ENCODE measurements at regions not wholly inside any gene's neighbourhood (a gene's known extent, or its start where the extent isn't known, plus 50 kb on each side); places are given as distances from the start of the nearest gene placed in this dataset.
A peak's percentile ranks its signal among the peaks of the same experiment; 100 is the strongest.
"Not testable (repeated sequence)": the region's sequence is repeated elsewhere in the genome, so short reads cannot be mapped to it uniquely, and the experiment has no call there.

DNA sequence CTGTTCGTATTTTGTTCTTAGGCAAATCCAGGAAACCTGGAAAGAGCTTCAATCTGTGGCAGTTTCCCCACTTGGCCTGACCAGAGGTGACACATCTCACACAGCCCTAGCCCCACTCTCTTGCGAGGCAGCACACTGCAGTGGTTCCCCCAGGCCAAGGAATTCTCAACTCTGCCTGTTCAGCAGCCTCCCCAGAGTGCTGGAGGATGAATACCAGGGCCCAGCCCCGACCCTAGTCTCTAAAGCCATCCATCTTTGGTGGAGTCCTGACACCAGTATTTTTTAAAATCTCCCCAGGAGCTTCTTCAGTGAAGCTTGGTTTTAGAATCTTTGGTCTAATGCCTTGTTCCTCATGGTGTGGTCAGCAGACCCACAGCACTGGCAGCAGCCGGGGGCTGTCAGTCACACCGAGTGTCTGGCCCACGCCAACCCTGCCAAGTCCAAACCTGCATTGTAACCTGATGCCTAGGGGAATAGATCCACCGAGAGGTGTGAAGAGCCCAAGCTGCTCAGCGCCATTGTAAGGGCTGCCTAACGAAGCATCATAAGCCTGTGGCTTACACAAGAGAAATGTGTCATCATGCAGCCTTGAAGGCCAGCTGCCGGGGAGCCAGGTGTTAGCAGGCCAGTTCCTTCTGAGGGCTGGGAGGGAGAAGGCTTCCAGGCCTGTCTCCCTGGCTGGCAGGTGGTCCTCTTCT is 428.7 kb upstream of the ID2 start:
- DNase-seq: no peak

DNA sequence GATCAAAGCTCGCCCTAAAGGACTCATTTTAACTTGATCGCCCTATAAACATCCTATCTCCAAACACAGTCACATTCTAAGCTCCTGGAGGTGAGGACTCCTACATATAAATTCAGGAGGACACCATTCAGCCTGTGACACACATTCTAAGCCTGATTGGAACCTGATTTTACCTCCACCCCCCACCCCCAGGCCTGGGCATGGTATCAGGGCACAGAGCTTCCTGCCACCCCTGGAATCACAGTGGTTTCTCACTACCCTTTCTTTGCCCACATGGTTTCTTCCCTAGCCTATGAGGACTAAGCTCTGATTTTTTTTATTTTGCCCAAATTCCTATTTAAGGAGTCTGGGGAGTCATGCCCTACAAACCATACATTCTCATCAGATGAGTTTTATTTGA is 428.1 kb upstream of the ID2 start:
- DNase-seq: no peak

DNA sequence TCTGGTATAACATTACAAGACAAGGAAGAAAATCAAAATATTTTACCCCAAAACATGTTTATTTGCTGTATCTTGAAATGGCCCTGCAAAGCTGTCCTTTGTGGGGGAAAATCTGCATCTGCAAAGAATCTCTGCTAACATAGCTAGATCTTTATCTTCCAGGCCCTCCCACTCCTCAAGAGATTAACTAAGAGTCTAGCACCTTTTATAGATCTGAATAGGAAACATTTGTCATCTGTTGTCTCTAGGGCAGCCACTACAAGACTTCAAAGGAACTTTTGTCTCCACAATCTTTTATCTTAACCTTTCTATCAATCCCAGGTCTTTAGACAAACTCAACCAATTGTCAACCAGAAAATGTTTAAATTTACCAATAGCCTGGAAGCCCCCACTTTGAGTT is 427.6 kb upstream of the ID2 start:
- not testable (repeated sequence) for DNase-seq

DNA sequence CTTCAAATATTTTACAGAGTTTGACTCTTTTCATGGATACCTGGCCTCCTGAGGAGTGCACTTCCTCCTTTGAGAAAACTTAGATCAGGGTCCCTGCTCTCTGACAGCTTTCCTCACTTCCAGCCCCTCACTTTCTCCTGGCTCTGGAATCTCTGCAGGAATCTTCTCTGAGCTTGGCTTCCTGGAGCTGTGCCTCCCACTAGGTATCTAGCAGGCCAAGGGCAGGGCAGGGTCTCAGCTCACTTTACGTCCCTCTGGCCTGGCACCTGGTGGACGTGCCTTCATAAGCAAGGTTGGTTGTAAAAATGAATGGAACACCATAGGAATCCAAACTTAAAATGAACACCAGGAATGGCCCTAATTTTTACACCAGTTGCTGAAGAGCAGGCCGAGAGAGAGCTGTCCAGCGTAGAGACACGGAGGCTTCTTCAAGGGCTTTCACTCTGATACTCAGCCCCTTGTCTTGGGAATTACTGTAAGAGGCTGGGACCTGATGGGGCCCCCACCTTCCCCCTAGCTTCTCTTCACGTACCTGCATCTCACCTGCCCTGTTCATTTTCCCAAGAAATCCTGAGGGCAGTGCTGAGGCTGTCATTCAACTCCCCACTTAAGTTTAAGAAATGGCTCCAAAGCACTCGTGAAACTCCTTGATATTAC is 426.9 kb upstream of the ID2 start:
- no peak for DNase-seq

DNA sequence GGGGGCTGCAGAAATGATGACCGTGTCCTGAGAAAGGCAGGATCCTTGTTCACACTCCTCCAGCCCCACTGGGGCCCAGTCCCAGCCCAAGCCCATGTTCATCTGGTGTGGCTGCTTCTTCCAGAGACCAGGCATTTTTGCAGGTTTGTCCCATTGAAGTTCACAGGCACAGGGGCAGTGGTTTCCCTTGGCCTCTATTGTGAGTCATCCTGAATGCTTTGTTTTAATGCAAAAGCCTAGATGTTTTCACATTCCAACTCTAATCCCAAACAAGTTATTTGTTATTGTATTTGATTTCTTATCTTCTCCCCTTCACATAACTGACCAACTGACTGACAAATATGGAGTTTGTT is 426.4 kb upstream of the ID2 start:
- no peak for DNase-seq

DNA sequence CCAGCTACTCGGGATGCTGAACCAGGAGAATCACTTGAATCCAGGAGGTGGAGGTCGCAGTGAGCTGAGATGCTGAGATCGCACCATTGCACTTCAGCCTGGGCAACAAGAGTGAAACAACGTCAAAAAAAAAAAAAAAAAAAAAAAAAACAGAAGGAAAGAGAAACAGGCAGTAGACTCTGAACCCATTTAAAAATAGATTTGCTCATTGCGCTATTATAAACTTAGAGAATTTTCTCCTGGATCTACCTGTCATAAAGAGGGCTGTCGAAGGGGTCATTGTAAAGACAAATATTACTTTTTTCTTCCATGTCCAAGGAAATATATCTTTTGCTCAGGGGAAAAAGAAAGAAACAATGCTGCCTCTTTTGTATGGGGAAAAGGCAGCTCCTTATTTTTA is 425.0 kb upstream of the ID2 start:
- no peak for DNase-seq

DNA sequence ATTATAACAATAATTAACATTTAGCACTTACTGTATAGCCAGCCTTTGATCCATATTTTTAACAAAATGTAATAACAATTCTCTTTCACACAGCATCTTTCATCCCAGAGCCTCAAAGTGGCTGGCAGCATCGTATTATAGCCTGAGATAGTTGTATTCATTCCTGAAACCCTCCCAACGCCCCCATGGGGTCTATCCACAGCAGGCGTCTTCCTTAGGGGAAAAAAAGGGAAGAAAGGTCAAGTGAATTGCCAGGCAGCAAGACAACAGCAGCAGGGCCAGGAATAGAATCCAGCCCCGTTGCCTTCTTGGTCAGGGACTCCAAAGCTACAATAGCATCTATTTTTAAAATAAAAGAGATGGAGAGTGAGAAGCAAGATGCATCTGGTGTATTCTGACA is 424.4 kb upstream of the ID2 start:
- DNase-seq: peak; percentile 29 to 40

DNA sequence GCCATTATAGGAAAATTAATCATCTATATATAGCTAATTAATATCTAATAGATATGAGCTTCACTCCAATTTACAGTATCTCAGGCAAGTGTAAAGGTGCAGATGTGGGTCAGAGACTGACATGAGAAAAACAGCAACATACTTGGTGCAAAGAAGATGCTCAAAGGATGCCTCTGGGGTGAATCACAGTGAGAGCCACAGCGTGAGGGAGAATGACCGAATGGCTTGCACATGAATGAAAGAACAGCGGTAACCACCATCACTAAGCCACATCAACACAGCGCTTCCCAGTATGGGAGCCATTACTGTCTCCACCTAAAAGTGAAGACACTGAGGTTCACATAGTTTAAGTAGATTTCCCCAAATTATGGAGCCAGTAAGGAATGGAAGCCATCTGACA is 423.4 kb upstream of the ID2 start:
- DNase-seq: no peak

DNA sequence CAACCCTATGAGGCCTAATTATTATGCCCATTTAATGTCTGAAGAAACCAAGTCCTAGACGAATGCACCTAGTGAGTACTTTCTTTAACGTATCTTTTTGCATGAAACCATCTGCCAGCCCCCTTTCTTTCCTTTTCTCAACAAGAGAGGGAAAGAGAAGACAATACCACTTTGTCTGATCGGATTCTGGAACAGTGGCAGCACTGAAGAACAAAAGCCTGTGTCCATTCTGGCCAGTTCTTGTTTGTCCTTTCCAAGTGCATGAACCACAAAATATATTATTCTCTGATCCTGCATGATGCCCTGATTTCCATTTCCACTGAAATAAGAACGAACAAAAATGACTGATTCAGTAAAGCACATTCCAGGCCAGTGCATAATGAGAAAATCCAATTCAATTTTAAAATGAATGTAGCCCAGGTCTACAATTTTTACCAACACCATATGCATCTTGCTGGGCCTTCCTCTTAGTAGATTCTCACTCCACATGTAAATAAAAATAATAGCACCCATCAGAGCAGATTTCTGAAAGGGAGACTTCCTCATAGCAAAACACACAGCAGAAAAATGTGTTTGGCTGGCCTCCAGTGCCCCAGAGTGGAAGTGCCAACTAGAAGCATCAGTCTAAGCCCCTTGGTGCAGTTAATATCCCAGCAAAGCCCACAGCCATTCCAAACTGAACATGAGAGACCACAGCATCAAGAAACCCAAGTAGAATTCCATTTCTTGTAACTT is 422.6 kb upstream of the ID2 start:
- no peak for DNase-seq

DNA sequence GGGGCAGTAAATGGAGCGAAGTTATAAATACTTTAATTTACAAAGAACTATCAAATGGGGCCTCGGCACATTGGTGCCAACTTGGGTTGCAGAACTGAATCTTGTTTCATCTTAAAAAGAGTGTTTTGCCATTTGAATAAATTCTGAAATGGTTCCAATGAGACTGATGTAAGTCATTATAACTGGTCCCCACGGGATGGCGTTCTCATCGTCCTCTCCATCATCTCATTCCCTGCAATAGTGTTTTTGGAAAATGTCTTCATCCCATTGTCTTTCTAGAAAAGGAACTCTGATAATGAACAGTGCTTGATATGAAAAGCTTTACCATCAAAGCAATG is 422.0 kb upstream of the ID2 start:
- DNase-seq: no peak

DNA sequence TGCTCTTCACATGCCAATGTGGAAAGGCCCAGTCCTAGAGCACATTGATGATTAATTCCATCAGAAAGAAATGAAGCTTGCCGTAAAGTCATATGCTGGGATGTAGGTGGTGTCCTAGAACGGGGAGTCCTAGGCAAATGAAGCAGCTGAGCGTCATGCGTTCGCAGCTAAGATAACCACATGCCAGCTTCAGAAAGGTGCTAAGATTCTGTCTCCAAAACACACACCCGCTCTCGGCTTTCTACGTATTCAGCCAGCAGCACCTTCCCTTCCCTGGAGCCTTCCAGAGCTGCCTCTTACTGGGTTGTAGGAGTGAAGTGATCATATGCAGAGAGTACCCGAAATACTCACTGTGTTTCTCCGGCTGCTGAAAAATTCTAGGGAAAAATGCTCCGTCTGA is 421.6 kb upstream of the ID2 start:
- DNase-seq: no peak

DNA sequence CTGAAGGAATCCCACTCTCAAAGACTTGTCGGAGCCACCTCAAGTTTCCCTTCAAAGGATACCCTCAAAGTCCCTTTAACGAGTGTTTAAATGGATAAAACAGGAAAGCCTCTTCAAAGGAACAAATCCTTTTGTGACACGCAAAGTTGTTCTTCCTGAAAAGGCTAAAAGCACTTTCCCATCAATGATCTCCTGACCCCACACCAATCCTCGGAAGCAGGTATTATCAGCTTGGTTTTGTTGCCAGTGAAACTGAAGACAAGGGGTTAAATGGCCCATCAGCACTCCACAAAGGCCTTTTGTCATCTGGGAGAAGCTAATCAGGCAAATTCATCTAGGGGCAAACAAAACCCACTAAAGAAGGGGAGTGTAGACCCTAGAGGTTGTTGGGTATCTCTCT is 418.0 kb upstream of the ID2 start:
- no peak for DNase-seq

DNA sequence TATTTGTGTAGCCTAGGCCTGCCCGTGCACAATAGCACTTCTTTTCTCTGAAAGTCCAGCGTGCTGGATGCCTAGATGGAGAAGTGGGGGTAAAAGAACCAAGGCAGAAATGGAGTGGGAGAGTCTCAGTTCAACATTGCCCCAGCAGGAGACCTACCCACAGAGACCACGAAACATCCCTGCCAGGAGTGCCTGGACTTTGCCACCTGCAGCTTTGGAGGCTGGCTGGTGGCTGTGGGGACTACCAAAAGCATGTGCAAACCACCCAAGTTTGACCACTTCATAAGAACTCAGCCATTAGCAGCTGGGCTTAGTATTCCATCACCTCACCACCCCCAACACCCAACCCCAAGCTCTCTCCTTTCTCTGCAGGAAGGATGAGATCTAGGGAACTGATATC is 416.9 kb upstream of the ID2 start:
- no peak for DNase-seq

DNA sequence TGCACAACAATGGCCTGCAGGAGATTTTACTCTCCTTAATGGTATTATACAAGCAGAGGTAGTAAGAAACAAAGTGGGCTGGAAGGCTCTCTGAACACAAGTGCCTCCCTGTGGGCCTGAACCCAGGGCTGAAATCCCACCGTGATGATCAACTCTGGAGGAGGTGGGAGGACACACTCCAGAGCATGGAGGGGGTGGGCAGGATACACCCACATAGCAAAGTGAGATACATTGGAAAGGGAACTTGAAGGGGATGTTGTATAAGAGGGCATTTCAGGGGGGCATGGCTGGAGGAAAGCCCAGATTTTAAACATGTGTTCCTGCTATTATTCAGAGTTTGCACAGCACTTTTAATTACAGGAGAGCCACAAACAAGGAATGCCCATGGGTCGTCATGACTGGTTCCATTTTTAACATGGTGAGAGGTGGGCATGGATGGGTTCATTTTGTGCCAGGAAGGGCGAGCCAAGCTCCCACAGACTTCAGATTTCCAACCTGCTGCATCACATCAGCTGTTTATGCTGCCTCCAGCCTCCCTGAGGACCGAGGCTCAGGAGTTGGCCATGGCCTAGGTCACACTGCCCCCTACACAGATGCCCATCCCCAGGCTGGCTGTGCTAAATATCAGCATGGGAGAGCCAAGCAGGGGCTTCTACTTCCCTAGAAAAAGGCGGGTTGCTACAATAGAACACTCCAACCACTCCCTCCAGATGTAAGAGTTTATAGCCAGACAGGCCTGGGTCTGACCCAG is 416.2 kb upstream of the ID2 start:
- DNase-seq: no peak

DNA sequence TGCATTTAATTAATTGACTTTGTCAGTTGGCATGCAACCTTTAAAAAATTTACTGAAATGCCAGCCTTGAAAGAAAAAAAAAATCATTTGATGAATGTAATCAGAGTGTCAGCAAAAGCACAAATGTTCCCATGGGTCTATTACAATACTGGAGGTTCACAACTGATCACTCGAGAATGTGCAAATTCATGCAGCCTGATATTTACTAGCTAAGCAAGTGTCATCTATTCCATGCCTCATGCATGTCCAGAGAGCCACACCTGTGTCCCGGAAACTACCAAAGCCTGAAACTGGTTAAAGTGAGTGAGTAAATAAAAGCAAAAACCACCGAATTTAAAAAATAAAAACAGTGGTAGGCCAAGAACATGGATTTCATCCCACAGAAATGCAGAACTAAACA is 415.3 kb upstream of the ID2 start:
- DNase-seq: no peak

DNA sequence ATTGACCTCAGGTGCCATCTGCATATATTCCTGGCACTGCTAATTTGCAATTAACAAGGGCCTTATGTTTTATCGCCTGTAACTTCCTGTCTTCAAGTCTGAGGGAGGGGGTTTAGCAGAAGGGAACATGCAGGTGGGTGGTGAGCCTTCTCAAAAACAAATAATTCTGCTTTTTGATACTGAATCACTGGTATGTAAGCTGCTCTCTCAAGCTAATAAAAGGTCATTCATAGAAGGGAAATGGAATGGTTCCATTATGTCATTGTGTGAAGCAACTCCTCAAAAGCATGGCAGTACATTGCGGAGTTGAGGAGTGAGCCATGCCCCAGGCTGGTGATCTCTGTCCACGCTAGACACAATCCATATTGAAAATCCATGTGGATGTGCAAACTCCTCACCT is 414.8 kb upstream of the ID2 start:
- no peak for DNase-seq

DNA sequence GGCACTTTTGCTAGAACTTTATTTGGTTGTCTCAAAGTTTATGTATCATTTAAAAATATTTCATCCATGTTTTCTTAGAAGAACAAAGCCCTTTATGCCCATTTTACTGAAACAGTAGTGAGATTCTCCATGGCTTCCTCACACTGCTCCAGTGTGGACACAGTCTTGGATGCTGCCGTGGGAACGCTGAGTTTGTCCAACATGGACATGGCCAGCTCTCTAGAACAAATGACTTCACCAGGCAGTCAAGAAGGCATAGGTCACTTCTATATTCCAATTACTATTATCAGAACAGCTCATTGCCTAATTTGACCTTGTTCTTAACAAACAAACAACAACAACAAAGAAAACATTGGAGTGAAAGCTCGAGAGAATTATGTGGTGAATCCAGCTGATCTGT is 414.1 kb upstream of the ID2 start:
- no peak for DNase-seq

DNA sequence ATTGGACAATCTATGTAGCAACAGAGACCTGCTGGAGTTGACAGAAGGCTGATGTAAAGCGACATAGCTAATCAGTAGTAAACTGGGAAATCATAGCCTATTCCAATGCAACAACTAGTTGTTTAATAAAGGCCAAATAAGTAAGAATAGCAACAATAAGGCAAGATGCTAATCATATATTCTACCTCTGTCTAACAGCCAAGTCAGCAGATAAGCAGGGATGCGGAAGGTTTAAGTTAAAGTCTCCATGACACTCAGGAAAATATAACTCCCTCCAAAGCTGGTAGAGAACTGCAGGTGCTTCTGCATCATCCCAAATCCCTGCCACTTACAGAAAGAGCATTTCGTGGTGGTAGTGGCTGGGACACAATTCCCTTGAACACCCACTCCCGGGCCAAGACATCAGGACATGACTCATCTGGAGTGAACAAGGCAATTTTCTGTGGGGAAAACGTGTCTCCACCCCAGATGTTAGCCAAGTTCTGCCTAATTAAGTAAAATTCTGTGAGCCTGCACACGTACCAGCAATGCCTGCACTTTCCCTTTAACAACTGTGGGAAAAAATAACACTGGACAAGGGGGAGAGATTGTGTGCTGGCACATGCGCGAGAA is 413.6 kb upstream of the ID2 start:
- no peak for DNase-seq

DNA sequence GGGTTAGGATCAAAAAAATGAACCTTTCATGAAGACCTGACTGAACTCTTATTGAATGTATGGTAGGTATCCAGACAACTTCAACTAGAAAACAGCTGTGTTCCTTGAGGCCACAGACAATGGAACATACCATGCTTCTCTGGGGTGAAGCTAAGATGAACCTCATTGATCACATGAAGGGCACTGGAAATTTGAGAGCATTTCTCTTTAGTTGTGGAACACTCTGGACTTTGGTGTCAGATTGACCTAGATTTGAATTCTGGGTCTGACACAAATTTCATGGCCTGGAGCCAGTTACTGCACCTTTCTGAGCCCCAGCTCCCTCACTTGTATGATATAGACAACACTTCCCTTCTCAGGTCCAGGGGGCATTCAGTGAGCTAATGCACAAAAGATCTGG is 411.2 kb upstream of the ID2 start:
- no peak for DNase-seq

DNA sequence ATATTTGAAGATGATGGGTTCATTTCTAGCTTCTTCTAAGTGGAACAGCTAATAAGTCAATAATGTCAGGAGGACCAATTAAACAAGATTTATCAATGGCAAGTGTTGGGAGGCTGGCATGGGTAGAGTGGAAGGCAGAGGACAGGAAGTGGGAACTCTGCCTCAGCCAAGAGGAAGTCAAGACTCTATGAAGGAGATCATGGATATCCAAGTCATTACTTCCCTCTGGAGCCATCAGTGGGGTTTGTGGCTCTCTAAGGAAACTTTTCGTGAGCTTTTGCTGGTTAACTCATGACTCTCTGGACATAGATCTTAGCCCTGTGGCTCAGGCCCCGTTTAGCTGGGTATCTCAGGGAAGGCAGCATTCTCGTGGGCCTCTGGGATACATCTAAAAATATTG is 410.4 kb upstream of the ID2 start:
- no peak for DNase-seq

DNA sequence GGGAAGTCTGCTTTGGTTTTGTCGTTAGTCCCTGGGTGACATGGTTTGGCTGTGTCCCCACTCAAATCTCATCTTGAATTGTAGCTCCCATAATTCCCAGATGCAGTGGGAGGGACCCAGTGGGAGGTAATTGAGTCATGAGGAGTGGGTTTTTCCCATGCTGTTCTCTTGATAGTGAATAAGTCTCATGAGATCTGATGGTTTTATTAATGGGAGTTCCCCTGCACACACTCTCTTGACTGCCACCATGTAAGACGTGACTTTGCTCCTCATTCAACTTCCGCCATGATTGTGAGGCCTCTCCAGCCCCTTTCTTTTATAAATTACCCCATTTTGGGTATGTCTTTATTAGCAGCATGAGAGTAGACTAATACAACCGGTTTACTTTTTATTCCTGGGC is 405.8 kb upstream of the ID2 start:
- DNase-seq: no peak

DNA sequence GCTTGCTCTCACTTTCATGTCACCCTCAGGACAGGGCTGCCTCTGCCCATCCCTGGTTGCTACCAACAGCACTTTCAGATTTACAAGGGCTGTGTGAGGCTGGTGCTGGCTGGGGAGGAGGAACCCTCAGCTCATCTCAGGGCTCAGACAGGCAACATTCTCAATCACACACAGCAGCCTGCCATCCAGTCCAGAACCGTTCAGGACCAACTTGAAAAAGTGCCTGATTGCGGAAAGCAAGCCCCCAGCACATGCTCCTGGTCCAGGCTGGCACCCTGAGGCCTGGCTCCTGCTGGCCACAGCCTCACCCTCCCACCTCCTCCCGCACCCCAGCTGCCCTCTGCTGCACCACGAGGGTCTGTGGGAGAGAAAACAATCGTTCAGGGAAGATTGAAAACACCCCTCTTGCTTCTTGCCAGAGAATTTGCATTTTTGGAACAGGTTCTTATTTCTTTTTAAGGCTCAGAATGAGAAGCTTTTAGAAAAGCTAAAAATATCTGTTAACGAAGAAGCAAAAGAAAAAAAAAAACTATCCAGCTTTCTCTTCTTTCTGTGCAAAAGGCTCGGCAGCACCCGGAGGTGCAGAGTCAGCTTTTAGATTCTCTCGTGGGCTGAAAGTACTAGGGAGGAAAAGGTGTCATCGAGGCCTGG is 403.8 kb upstream of the ID2 start:
- DNase-seq: no peak

Data from right lung (tissue), 2 donors.